ENCODE measurements at regions not wholly inside any gene's neighbourhood (a gene's known extent, or its start where the extent isn't known, plus 50 kb on each side); places are given as distances from the start of the nearest gene placed in this dataset.

DNA sequence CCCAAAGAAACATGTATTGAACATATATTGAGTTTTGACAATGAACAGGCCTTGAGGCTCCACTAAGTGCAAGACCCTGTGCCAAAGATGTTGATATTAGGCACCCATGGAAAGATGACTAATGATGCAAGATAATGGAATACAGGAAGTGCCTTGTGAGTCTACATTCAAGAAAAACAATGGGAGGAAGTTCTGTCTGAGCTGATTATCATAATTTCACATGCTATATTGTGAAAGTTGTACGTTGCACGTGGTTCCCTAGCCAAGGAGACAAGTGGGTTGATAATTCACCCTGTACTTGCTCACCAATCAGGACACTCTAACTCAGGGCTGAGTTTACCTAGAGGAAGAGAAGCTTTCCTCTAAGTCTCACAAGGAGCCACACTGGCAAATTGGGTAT is 186.9 kb upstream of the STAC start:
- no peak for DNase-seq
- in situ Hi-C loops (cut with MboI; ENCODE audit: low pct_ligation_motif_present in 1 of 4, low pct_unique_long_range_greater_than_20kb in 1 of 4, low sequenced_read_pairs in 3 of 4) (no loop called here), intact Hi-C loops (cut with DNase I; ENCODE audit: low total_unique reads) (no loop called here)
- peaks cover 0 to 6% of the 10 kb centered on the region in 2 donors for H3K9me3 ChIP-seq
- no peak overlapping the region for H3K27ac ChIP-seq
- no peak for TF ChIP-seq POLR2A (IDR thresholded peaks at IDR 0.05)
- TF ChIP-seq EP300 (IDR thresholded peaks at IDR 0.05; ENCODE audit: low read depth): no peak
- TF ChIP-seq, protein P1, sequence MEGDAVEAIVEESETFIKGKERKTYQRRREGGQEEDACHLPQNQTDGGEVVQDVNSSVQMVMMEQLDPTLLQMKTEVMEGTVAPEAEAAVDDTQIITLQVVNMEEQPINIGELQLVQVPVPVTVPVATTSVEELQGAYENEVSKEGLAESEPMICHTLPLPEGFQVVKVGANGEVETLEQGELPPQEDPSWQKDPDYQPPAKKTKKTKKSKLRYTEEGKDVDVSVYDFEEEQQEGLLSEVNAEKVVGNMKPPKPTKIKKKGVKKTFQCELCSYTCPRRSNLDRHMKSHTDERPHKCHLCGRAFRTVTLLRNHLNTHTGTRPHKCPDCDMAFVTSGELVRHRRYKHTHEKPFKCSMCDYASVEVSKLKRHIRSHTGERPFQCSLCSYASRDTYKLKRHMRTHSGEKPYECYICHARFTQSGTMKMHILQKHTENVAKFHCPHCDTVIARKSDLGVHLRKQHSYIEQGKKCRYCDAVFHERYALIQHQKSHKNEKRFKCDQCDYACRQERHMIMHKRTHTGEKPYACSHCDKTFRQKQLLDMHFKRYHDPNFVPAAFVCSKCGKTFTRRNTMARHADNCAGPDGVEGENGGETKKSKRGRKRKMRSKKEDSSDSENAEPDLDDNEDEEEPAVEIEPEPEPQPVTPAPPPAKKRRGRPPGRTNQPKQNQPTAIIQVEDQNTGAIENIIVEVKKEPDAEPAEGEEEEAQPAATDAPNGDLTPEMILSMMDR (IDR thresholded peaks at IDR 0.05): no peak
- no peak for TF ChIP-seq POLR2AphosphoS5 (IDR thresholded peaks at IDR 0.05)
- 57 to 58% methylated on average over 2 of the region's 2 CpGs for WGBS, 2 donors (ENCODE audit: low coverage in 1 of 2)
- no peaks in the 10 kb centered on the region for H3K27me3 ChIP-seq
- H3K4me1 ChIP-seq: no peaks in the 10 kb centered on the region
- H3K4me3 ChIP-seq: no peak overlapping the region
- no peaks in the 10 kb centered on the region for H3K36me3 ChIP-seq

DNA sequence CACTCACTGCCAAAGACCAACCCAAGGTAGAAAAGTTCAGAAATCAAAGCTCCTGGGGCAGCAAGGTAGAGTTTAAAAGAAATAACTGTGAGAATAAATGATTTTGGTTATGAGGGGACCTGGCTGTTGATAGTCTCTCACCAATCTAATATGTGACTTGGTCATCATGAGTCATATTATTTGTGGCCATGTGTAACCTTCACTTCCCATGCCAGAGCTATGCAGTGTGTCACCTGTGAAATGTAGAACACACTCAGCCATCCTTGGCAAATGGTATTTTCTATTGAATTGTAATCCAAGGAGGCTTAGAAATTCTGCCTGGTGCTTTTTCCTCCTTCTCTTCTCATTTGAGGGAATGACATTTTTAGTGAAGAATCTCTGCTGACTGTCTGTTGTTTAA is 184.2 kb upstream of the STAC start:
- in situ Hi-C loops (cut with MboI; ENCODE audit: low pct_ligation_motif_present in 1 of 4, low pct_unique_long_range_greater_than_20kb in 1 of 4, low sequenced_read_pairs in 3 of 4) (no loop called here), intact Hi-C loops (cut with DNase I; ENCODE audit: low total_unique reads) (no loop called here)
- no peak for DNase-seq
- Histone ChIP-seq H3K27ac (no peak overlapping the region), H3K36me3 (no peaks in the 10 kb centered on the region), H3K4me1 (no peaks in the 10 kb centered on the region), H3K27me3 (no peaks in the 10 kb centered on the region), H3K4me3 (no peak overlapping the region), H3K9me3 (no peaks in the 10 kb centered on the region)
- no peak for TF ChIP-seq POLR2AphosphoS5 (IDR thresholded peaks at IDR 0.05)
- no peak for TF ChIP-seq EP300 (IDR thresholded peaks at IDR 0.05; ENCODE audit: low read depth)
- TF ChIP-seq, protein P1 (IDR thresholded peaks at IDR 0.05): no peak
- no peak for TF ChIP-seq POLR2A (IDR thresholded peaks at IDR 0.05)

- Histone ChIP-seq H3K4me1 (no peaks in the 10 kb centered on the region), H3K27ac (no peak overlapping the region), H3K4me3 (no peak overlapping the region), H3K27me3 (no peaks in the 10 kb centered on the region), H3K36me3 (no peaks in the 10 kb centered on the region), H3K9me3 (no peaks in the 10 kb centered on the region)
- intact Hi-C loops (cut with DNase I; ENCODE audit: low total_unique reads): no loop called here
- DNase-seq: no peak
- in situ Hi-C loops (cut with MboI; ENCODE audit: low pct_ligation_motif_present in 1 of 4, low pct_unique_long_range_greater_than_20kb in 1 of 4, low sequenced_read_pairs in 3 of 4): no loop called here
- TF ChIP-seq, protein P1 (IDR thresholded peaks at IDR 0.05): no peak
- TF ChIP-seq POLR2AphosphoS5 (IDR thresholded peaks at IDR 0.05) (no peak), POLR2A (IDR thresholded peaks at IDR 0.05) (no peak), EP300 (IDR thresholded peaks at IDR 0.05; ENCODE audit: low read depth) (no peak)
- WGBS, 2 donors (ENCODE audit: low coverage in 1 of 2): 57% methylated on average over 1 of the region's 1 CpG; no CpG with 5 or more reads in 1 of the 2 donors
These were observed 183.2 kb upstream of the STAC start for GRCh38 chr3:36197151-36197550.

- Histone ChIP-seq H3K27ac (no peak overlapping the region), H3K4me3 (no peak overlapping the region), H3K36me3 (no peaks in the 10 kb centered on the region), H3K27me3 (no peaks in the 10 kb centered on the region), H3K4me1 (no peaks in the 10 kb centered on the region), H3K9me3 (no peaks in the 10 kb centered on the region)
- intact Hi-C loops (cut with DNase I; ENCODE audit: low total_unique reads) (no loop called here), in situ Hi-C loops (cut with MboI; ENCODE audit: low pct_ligation_motif_present in 1 of 4, low pct_unique_long_range_greater_than_20kb in 1 of 4, low sequenced_read_pairs in 3 of 4) (no loop called here)
- DNase-seq: no peak
- TF ChIP-seq, protein P1 (IDR thresholded peaks at IDR 0.05): no peak
- TF ChIP-seq POLR2AphosphoS5 (IDR thresholded peaks at IDR 0.05): no peak
- no peak for TF ChIP-seq EP300 (IDR thresholded peaks at IDR 0.05; ENCODE audit: low read depth)
- no peak for TF ChIP-seq POLR2A (IDR thresholded peaks at IDR 0.05)
These were observed 178.8 kb upstream of the STAC start for GRCh38 chr3:36201546-36201945.

All from transverse colon (tissue), 4 donors.